HEK293 (cell line): ENCODE measurements at regions not wholly inside any gene's neighbourhood (a gene's known extent, or its start where the extent isn't known, plus 50 kb on each side); places are given as distances from the start of the nearest gene placed in this dataset.

Experiments
- CTCF ChIA-PET: fragments of 350-600 bp; formaldehyde crosslinking; extraction: SDS; loops from one replicate; lab custom pipeline; 2021; ENCODE audit warnings: antibody characterized with exemption; lab: Yijun Ruan, JAX
- POLR2A ChIA-PET: fragments of 300-600 bp; formaldehyde crosslinking; extraction: SDS; loops from one replicate; lab custom pipeline; 2020; ENCODE audit warnings: antibody characterized with exemption, inconsistent platforms; lab: Yijun Ruan, JAX
- H3K27ac ChIP-seq: fragments of 200-500 bp; sonication (Bioruptor generic); 2 replicates; pipeline ENCODE4 v1.5.1; 2014; ENCODE audit warnings: low read depth, low read length, control low read depth, inconsistent platforms; ENCODE audit errors: extremely low read depth
- H3K36me3 ChIP-seq, 2 experiments: fragments of 200-500 bp in 1 of 2; sonication (Bioruptor generic) in 1 of 2; 1 replicate in 1 of 2; 2 replicates in 1 of 2; pipeline ENCODE4 v1.5.1; 2014 to 2017; ENCODE audit warnings: inconsistent platforms in 2 of 2, low read length in 2 of 2; ENCODE audit not compliant: control insufficient read depth in 2 of 2, insufficient read depth in 1 of 2
- H3K4me1 ChIP-seq: fragments of 200-500 bp; sonication (Bioruptor generic); 2 replicates; pipeline ENCODE4 v1.5.1; 2014; ENCODE audit warnings: mild to moderate bottlenecking, low read length, inconsistent platforms; ENCODE audit not compliant: control insufficient read depth, insufficient read depth
- H3K4me3 ChIP-seq: 2 replicates; pipeline ENCODE4 v1.5.1; 2011; ENCODE audit warnings: low read depth, mild to moderate bottlenecking, control low read depth, low read length, moderate library complexity
- H3K9me3 ChIP-seq: fragments of 200-500 bp; sonication (Bioruptor generic); 2 replicates; pipeline ENCODE4 v1.5.1; 2014; ENCODE audit warnings: low read depth, low read length, inconsistent platforms; ENCODE audit not compliant: control insufficient read depth, insufficient read depth
- IKZF3 ChIP-seq: fragments of 450-650 bp; IDR thresholded peaks from 2 replicates; pipeline ENCODE4 v1.5.0; 2018; ENCODE audit warnings: missing biosample characterization, mild to moderate bottlenecking, missing genetic modification characterization, moderate library complexity
- KLF8 ChIP-seq: fragments of 450-650 bp; formaldehyde crosslinking; IDR thresholded peaks from 2 replicates; pipeline ENCODE4 v1.5.1; 2016; ENCODE audit warnings: missing biosample characterization, missing genetic modification characterization
- SETDB1 ChIP-seq: IDR thresholded peaks from one replicate; pipeline ENCODE4 v1.6.1; 2017; ENCODE audit warnings: mild to moderate bottlenecking, low read length, moderate library complexity, mixed read lengths; ENCODE audit not compliant: insufficient read length
- SP7 ChIP-seq: fragments of 450-650 bp; formaldehyde crosslinking; IDR thresholded peaks from 2 replicates; pipeline ENCODE4 v1.5.1; 2016; ENCODE audit warnings: missing biosample characterization, missing genetic modification characterization
- WT1 ChIP-seq: fragments of 450-650 bp; formaldehyde crosslinking; IDR thresholded peaks from 2 replicates; pipeline ENCODE4 v1.5.1; 2016; ENCODE audit warnings: missing biosample characterization, missing genetic modification characterization
- ZIC2 ChIP-seq: fragments of 450-650 bp; formaldehyde crosslinking; IDR thresholded peaks from 2 replicates; pipeline ENCODE4 v1.5.1; 2016; ENCODE audit warnings: missing biosample characterization, missing genetic modification characterization
- ZNF140 ChIP-seq: fragments of 450-650 bp; formaldehyde crosslinking; IDR thresholded peaks from 2 replicates; pipeline ENCODE4 v1.5.1; 2016; ENCODE audit warnings: missing biosample characterization, missing genetic modification characterization
- ZNF157 ChIP-seq: fragments of 450-650 bp; formaldehyde crosslinking; IDR thresholded peaks from 2 replicates; pipeline ENCODE4 v1.5.1; 2016; ENCODE audit warnings: missing biosample characterization, missing genetic modification characterization
- ZNF175 ChIP-seq: fragments of 450-650 bp; formaldehyde crosslinking; IDR thresholded peaks from 2 replicates; pipeline ENCODE4 v1.5.1; 2016; ENCODE audit warnings: missing biosample characterization, missing genetic modification characterization
- ZNF184 ChIP-seq: fragments of 450-650 bp; IDR thresholded peaks from 2 replicates; pipeline ENCODE4 v1.5.1; 2018; ENCODE audit warnings: missing biosample characterization, mild to moderate bottlenecking, missing genetic modification characterization
- ZNF2 ChIP-seq: fragments of 450-650 bp; formaldehyde crosslinking; IDR thresholded peaks from 2 replicates; pipeline ENCODE4 v1.5.1; 2016; ENCODE audit warnings: missing biosample characterization, missing genetic modification characterization
- ZNF202 ChIP-seq: fragments of 450-650 bp; formaldehyde crosslinking; IDR thresholded peaks from 2 replicates; pipeline ENCODE4 v1.5.1; 2016; ENCODE audit warnings: missing biosample characterization, missing genetic modification characterization, borderline replicate concordance
- ZNF248 ChIP-seq: fragments of 450-650 bp; formaldehyde crosslinking; IDR thresholded peaks from 2 replicates; pipeline ENCODE4 v1.5.1; 2017; ENCODE audit warnings: missing biosample characterization, missing genetic modification characterization
- ZNF266 ChIP-seq: fragments of 450-650 bp; formaldehyde crosslinking; IDR thresholded peaks from 2 replicates; pipeline ENCODE4 v1.5.1; 2016; ENCODE audit warnings: missing biosample characterization, missing genetic modification characterization, low read depth
- ZNF426 ChIP-seq: fragments of 450-650 bp; formaldehyde crosslinking; IDR thresholded peaks from 2 replicates; pipeline ENCODE4 v1.5.1; 2017; ENCODE audit warnings: missing biosample characterization, missing genetic modification characterization, mild to moderate bottlenecking, inconsistent platforms, moderate library complexity
- ZNF529 ChIP-seq: fragments of 450-650 bp; formaldehyde crosslinking; IDR thresholded peaks from 2 replicates; pipeline ENCODE4 v1.5.1; 2017; ENCODE audit warnings: missing genetic modification characterization, missing biosample characterization; ENCODE audit not compliant: insufficient replicate concordance
- ZNF585B ChIP-seq: fragments of 450-650 bp; formaldehyde crosslinking; IDR thresholded peaks from 2 replicates; pipeline ENCODE4 v1.5.1; 2016; ENCODE audit warnings: missing biosample characterization, missing genetic modification characterization
- ZNF600 ChIP-seq: fragments of 450-650 bp; formaldehyde crosslinking; IDR thresholded peaks from 2 replicates; pipeline ENCODE4 v1.5.1; 2016; ENCODE audit warnings: missing biosample characterization, missing genetic modification characterization
- ZNF623 ChIP-seq: fragments of 450-650 bp; formaldehyde crosslinking; IDR thresholded peaks from 2 replicates; pipeline ENCODE4 v1.5.1; 2016; ENCODE audit warnings: missing biosample characterization, missing genetic modification characterization
- ZNF626 ChIP-seq: fragments of 450-650 bp; sonication (Bioruptor Pico); formaldehyde crosslinking; IDR thresholded peaks from 2 replicates; pipeline ENCODE4 v1.5.1; 2018; ENCODE audit warnings: missing biosample characterization, missing genetic modification characterization, inconsistent platforms
- ZNF629 ChIP-seq: fragments of 450-650 bp; formaldehyde crosslinking; IDR thresholded peaks from 2 replicates; pipeline ENCODE4 v1.5.1; 2017; ENCODE audit warnings: missing biosample characterization, missing genetic modification characterization
- ZNF660 ChIP-seq: fragments of 450-650 bp; IDR thresholded peaks from 2 replicates; pipeline ENCODE4 v1.5.1; 2018; ENCODE audit warnings: missing biosample characterization, mild to moderate bottlenecking, missing genetic modification characterization
- ZNF747 ChIP-seq: fragments of 450-650 bp; formaldehyde crosslinking; IDR thresholded peaks from 2 replicates; pipeline ENCODE4 v1.5.1; 2016; ENCODE audit warnings: missing biosample characterization, missing genetic modification characterization
- ZSCAN30 ChIP-seq: fragments of 450-650 bp; IDR thresholded peaks from 2 replicates; pipeline ENCODE4 v1.5.1; 2018; ENCODE audit warnings: missing biosample characterization, mild to moderate bottlenecking, missing genetic modification characterization, moderate library complexity
- TF ChIP-seq, protein P1 (sequence below): fragments of 450-650 bp; formaldehyde crosslinking; IDR thresholded peaks from 2 replicates; pipeline ENCODE4 v1.5.1; 2016; ENCODE audit warnings: missing biosample characterization, missing genetic modification characterization
- TF ChIP-seq, protein P2 (sequence below): fragments of 450-650 bp; formaldehyde crosslinking; optimal IDR thresholded peaks from 2 replicates; pipeline ENCODE3; 2016; ENCODE audit warnings: missing biosample characterization, mild to moderate bottlenecking, missing genetic modification characterization
- TF ChIP-seq, protein P3 (sequence below): fragments of 450-650 bp; formaldehyde crosslinking; IDR thresholded peaks from 2 replicates; pipeline ENCODE4 v1.5.1; 2016; ENCODE audit warnings: missing biosample characterization, missing genetic modification characterization
- TF ChIP-seq, protein P4 (sequence below): fragments of 450-650 bp; formaldehyde crosslinking; IDR thresholded peaks from 2 replicates; pipeline ENCODE4 v1.5.1; 2016; ENCODE audit warnings: missing biosample characterization, missing genetic modification characterization
- TF ChIP-seq, protein P5 (sequence below): fragments of 450-650 bp; formaldehyde crosslinking; IDR thresholded peaks from 2 replicates; pipeline ENCODE4 v1.5.1; 2017; ENCODE audit warnings: missing biosample characterization, missing genetic modification characterization

DNA sequence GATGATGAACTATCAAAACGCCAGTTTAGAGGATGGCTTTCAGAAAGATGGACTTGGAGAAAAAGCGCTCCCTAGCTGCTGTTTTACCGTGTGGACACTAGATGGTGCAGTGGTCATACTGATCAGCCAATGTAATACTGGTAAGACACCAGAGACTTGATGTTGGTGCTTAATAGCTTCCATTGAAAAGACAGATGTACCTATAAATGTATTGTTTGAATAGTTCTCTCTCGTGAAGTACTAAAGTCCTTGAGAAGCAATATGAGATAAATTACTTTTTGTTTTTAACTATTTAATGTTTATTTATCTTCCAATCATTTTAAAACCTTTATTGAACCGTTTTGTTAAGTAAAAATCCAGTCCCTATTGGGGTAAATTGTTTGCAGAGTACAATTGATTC is 63.9 kb upstream of the FUCA2 start:
- H3K9me3 ChIP-seq = no peaks in the 10 kb centered on the region
- H3K4me3 ChIP-seq = no peak overlapping the region
- H3K27ac ChIP-seq = no peak overlapping the region
- ChIA-PET POLR2A (interaction anchor here (0.8 to 1.1 kb wide), 2 partner anchors 268 to 520 kb away, joined by 3 to 4 read pairs; partner anchors contain the start of genes LTV1 and SF3B5), CTCF (interaction anchor here (0.5 to 3.9 kb wide), 62 partner anchors 8 to 1466 kb away, joined by 3 to 110 read pairs (median 4); partner anchors contain the start of genes LTV1, PHACTR2 and SF3B5)
- H3K4me1 ChIP-seq = peaks cover 4% of the 10 kb centered on the region; the same call in 1 of the 2 replicates
- no peaks in the 10 kb centered on the region for H3K36me3 ChIP-seq
- no peak for TF ChIP-seq ZNF623 (tag by site-specific recombination)
- no peak for TF ChIP-seq ZNF426 (tag by site-specific recombination)
- TF ChIP-seq WT1 (tag by site-specific recombination) = no peak
- TF ChIP-seq, protein P1, sequence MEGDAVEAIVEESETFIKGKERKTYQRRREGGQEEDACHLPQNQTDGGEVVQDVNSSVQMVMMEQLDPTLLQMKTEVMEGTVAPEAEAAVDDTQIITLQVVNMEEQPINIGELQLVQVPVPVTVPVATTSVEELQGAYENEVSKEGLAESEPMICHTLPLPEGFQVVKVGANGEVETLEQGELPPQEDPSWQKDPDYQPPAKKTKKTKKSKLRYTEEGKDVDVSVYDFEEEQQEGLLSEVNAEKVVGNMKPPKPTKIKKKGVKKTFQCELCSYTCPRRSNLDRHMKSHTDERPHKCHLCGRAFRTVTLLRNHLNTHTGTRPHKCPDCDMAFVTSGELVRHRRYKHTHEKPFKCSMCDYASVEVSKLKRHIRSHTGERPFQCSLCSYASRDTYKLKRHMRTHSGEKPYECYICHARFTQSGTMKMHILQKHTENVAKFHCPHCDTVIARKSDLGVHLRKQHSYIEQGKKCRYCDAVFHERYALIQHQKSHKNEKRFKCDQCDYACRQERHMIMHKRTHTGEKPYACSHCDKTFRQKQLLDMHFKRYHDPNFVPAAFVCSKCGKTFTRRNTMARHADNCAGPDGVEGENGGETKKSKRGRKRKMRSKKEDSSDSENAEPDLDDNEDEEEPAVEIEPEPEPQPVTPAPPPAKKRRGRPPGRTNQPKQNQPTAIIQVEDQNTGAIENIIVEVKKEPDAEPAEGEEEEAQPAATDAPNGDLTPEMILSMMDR (tag by site-specific recombination) = peak; percentile 76
- peak; percentile 70; the same call in 1 of the 2 replicates for TF ChIP-seq ZNF660 (tag by site-specific recombination)
- no peak for TF ChIP-seq ZNF175 (tag by site-specific recombination)
- TF ChIP-seq ZNF157 (tag by site-specific recombination) = no peak
- no peak for TF ChIP-seq IKZF3 (tag by site-specific recombination)
- no peak for TF ChIP-seq ZNF140
- no peak for TF ChIP-seq ZNF202 (tag by site-specific recombination)
- TF ChIP-seq ZNF248 (tag by site-specific recombination) = no peak
- no peak for TF ChIP-seq ZNF629 (tag by site-specific recombination)
- no peak for TF ChIP-seq KLF8 (tag by site-specific recombination)
- TF ChIP-seq, protein P2, sequence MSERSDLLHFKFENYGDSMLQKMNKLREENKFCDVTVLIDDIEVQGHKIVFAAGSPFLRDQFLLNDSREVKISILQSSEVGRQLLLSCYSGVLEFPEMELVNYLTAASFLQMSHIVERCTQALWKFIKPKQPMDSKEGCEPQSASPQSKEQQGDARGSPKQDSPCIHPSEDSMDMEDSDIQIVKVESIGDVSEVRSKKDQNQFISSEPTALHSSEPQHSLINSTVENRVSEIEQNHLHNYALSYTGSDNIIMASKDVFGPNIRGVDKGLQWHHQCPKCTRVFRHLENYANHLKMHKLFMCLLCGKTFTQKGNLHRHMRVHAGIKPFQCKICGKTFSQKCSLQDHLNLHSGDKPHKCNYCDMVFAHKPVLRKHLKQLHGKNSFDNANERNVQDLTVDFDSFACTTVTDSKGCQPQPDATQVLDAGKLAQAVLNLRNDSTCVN (tag by site-specific recombination) = no peak
- TF ChIP-seq ZNF184 (tag by site-specific recombination) = no peak
- no peak for TF ChIP-seq ZNF585B (tag by site-specific recombination)
- TF ChIP-seq, protein P3, sequence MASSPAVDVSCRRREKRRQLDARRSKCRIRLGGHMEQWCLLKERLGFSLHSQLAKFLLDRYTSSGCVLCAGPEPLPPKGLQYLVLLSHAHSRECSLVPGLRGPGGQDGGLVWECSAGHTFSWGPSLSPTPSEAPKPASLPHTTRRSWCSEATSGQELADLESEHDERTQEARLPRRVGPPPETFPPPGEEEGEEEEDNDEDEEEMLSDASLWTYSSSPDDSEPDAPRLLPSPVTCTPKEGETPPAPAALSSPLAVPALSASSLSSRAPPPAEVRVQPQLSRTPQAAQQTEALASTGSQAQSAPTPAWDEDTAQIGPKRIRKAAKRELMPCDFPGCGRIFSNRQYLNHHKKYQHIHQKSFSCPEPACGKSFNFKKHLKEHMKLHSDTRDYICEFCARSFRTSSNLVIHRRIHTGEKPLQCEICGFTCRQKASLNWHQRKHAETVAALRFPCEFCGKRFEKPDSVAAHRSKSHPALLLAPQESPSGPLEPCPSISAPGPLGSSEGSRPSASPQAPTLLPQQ (tag by site-specific recombination) = 0 out of 2 replicates have a peak, but pooled peaks have one; percentile 21
- no peak for TF ChIP-seq ZNF600 (tag by site-specific recombination)
- TF ChIP-seq, protein P4, sequence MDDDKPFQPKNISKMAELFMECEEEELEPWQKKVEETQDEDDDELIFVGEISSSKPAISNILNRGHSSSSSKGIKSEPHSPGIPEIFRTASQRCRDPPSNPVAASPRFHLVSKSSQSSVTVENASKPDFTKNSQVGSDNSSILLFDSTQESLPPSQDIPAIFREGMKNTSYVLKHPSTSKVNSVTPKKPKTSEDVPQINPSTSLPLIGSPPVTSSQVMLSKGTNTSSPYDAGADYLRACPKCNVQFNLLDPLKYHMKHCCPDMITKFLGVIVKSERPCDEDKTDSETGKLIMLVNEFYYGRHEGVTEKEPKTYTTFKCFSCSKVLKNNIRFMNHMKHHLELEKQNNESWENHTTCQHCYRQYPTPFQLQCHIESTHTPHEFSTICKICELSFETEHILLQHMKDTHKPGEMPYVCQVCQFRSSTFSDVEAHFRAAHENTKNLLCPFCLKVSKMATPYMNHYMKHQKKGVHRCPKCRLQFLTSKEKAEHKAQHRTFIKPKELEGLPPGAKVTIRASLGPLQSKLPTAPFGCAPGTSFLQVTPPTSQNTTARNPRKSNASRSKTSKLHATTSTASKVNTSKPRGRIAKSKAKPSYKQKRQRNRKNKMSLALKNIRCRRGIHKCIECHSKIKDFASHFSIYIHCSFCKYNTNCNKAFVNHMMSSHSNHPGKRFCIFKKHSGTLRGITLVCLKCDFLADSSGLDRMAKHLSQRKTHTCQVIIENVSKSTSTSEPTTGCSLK = no peak
- TF ChIP-seq ZSCAN30 (tag by site-specific recombination) = 0 out of 2 replicates have a peak, but pooled peaks have one; percentile 13
- no peak for TF ChIP-seq SETDB1
- TF ChIP-seq, protein P5, sequence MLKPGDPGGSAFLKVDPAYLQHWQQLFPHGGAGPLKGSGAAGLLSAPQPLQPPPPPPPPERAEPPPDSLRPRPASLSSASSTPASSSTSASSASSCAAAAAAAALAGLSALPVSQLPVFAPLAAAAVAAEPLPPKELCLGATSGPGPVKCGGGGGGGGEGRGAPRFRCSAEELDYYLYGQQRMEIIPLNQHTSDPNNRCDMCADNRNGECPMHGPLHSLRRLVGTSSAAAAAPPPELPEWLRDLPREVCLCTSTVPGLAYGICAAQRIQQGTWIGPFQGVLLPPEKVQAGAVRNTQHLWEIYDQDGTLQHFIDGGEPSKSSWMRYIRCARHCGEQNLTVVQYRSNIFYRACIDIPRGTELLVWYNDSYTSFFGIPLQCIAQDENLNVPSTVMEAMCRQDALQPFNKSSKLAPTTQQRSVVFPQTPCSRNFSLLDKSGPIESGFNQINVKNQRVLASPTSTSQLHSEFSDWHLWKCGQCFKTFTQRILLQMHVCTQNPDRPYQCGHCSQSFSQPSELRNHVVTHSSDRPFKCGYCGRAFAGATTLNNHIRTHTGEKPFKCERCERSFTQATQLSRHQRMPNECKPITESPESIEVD (tag by site-specific recombination) = peak; percentile 64
- TF ChIP-seq ZNF2 = peak; percentile 49; the same call in 1 of the 2 replicates
- TF ChIP-seq ZIC2 (tag by site-specific recombination) = no peak
- TF ChIP-seq ZNF529 = no peak
- TF ChIP-seq ZNF266 (tag by site-specific recombination) = no peak
- TF ChIP-seq ZNF747 (tag by site-specific recombination) = no peak
- TF ChIP-seq ZNF626 = no peak
- 0 out of 2 replicates have a peak, but pooled peaks have one; percentile 27 for TF ChIP-seq SP7 (tag by site-specific recombination)
